ENCODE measurements at regions not wholly inside any gene's neighbourhood (a gene's known extent, or its start where the extent isn't known, plus 50 kb on each side); places are given as distances from the start of the nearest gene placed in this dataset.

- DNase-seq (ENCODE audit: low spot score), result no peak
Measured at GRCh38 chr11:123257370-123257769, 62.3 kb upstream of the CLMP start.

- DNase-seq (ENCODE audit: low spot score), result peak; percentile 59
Measured at GRCh38 chr11:123255909-123256308, 60.9 kb upstream of the CLMP start.

- DNase-seq (ENCODE audit: low spot score), result peak; percentile 32
Measured at GRCh38 chr11:123254357-123254756, 59.3 kb upstream of the CLMP start.

GRCh38 chr11:123253911-123254310 is 58.9 kb upstream of the CLMP start:
- peak; percentile 96 for DNase-seq (ENCODE audit: low spot score)

GRCh38 chr11:123253223-123253622 is 58.2 kb upstream of the CLMP start:
- no peak for DNase-seq (ENCODE audit: low spot score)

- peak; percentile 63 for DNase-seq (ENCODE audit: low spot score)
Measured at GRCh38 chr11:123251657-123252344, 56.8 kb upstream of the CLMP start.

GRCh38 chr11:123250892-123251656 is 56.0 kb upstream of the CLMP start:
- DNase-seq (ENCODE audit: low spot score), result peak; percentile 39

- no peak for DNase-seq (ENCODE audit: low spot score)
Measured at GRCh38 chr11:123249354-123249753, 54.3 kb upstream of the CLMP start.

GRCh38 chr11:123247813-123248379 is 52.8 kb upstream of the CLMP start:
- DNase-seq (ENCODE audit: low spot score), result no peak

- DNase-seq (ENCODE audit: low spot score), result no peak
Measured at GRCh38 chr11:123247496-123247799, 52.4 kb upstream of the CLMP start.

GRCh38 chr11:123246749-123247495 is 51.9 kb upstream of the CLMP start:
- peak; percentile 88 for DNase-seq (ENCODE audit: low spot score)

- DNase-seq (ENCODE audit: low spot score), result no peak
Measured at GRCh38 chr11:123245567-123245966, 50.5 kb upstream of the CLMP start.

Data from cerebellar cortex (tissue), 1 donor.